Left lung (tissue), 4 donors: ENCODE measurements at regions not wholly inside any gene's neighbourhood (a gene's known extent, or its start where the extent isn't known, plus 50 kb on each side); places are given as distances from the start of the nearest gene placed in this dataset.

Source experiments
- ATAC-seq: fragments of 200-7000 bp; cut with Tn5 transposase; one replicate; pipeline ENCODE4 v1.9.1; 2020; ENCODE audit warnings: moderate library complexity
- DNase-seq, 4 donors: peaks; one replicate each; pipeline ENCODE4 v3.0.0-alpha.2; 2013 to 2020
- H3K27ac ChIP-seq, 2 donors: fragments of 200-600 bp; sonication (generic) in 1 of 2; one replicate each; pipeline versions ENCODE4 v1.5.0 to v1.8.0; 2020 to 2021
- H3K27me3 ChIP-seq, 2 donors: fragments of 200-600 bp; sonication (generic) in 1 of 2; one replicate each; pipeline versions ENCODE4 v1.5.0 to v1.8.0; 2020 to 2021
- H3K36me3 ChIP-seq, 2 donors: fragments of 200-600 bp; sonication (generic) in 1 of 2; one replicate each; pipeline versions ENCODE4 v1.5.0 to v1.8.0; 2020 to 2021
- H3K4me1 ChIP-seq, 2 donors: fragments of 200-600 bp; one replicate each; pipeline ENCODE4 v1.8.0; 2021
- H3K4me3 ChIP-seq, 2 donors: fragments of 200-600 bp; sonication (generic) in 1 of 2; one replicate each; pipeline versions ENCODE4 v1.5.0 to v1.8.0; 2020 to 2021; ENCODE audit warnings: mild to moderate bottlenecking in 1 of 2
- H3K9me3 ChIP-seq, 2 donors: fragments of 200-600 bp; sonication (generic) in 1 of 2; one replicate each; pipeline versions ENCODE4 v1.5.0 to v1.8.0; 2020 to 2021
- intact Hi-C, 2 donors: fragments of 100-400 bp; cut with DNase I; formaldehyde crosslinking; loops; one replicate each; pipeline versions ENCODE4 v1.11.2 to v1.14.2; 2022
- TF ChIP-seq, protein P1 (sequence below), 2 donors: fragments of 200-600 bp; sonication (generic) in 1 of 2; IDR thresholded peaks; one replicate each; pipeline versions ENCODE4 v1.5.0 to v1.8.0; 2021; ENCODE audit warnings: antibody characterized with exemption in 2 of 2
- donor health status: DM: no; HTN: yes; CAD: no.
- donor health status: DM: no; HTN: no; CAD: no.

DNA sequence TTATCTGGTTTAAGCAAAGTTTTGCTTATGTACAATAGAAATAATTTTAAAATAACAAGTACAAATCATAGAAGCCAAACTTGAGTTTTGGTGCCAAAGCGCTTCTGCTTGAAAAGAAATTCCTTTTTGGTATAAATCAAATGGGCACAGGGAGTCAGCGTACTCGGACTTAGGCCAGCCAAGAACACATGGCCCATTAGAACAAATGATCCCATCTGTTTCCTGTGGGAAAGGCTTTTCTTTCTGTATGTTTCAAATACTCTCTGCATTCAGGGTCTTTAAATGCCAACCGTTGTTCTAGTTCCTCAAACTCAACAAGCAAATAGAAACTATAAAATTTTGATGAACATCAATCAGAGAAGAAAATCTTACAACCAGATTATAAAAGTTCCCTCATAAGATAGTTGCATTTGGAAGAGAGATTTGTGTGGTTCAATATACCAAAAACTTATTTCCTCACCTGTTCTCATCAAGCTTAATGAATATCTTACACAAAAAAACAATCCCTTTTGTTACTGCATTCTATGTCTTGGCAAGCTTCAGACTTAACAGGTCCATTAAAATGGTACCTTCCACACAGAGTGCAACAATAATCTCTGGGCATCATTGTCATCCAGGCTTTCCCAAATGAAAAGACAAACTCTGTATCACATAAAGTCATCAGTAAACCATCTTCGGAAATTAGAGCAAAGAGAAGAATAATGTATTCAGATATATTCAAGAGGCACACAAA, 739.8 kb upstream of the API5 start:
- no peak overlapping the region for H3K27ac ChIP-seq
- no peak for ATAC-seq
- TF ChIP-seq, protein P1, sequence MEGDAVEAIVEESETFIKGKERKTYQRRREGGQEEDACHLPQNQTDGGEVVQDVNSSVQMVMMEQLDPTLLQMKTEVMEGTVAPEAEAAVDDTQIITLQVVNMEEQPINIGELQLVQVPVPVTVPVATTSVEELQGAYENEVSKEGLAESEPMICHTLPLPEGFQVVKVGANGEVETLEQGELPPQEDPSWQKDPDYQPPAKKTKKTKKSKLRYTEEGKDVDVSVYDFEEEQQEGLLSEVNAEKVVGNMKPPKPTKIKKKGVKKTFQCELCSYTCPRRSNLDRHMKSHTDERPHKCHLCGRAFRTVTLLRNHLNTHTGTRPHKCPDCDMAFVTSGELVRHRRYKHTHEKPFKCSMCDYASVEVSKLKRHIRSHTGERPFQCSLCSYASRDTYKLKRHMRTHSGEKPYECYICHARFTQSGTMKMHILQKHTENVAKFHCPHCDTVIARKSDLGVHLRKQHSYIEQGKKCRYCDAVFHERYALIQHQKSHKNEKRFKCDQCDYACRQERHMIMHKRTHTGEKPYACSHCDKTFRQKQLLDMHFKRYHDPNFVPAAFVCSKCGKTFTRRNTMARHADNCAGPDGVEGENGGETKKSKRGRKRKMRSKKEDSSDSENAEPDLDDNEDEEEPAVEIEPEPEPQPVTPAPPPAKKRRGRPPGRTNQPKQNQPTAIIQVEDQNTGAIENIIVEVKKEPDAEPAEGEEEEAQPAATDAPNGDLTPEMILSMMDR (IDR thresholded peaks at IDR 0.05), result no peak

GRCh38 chr11:42576318-42576717, 735.5 kb upstream of the API5 start:
- ATAC-seq (no peak), DNase-seq (no peak)
- Histone ChIP-seq H3K4me1 (no peaks in the 10 kb centered on the region), H3K9me3 (no peaks in the 10 kb centered on the region), H3K27me3 (no peaks in the 10 kb centered on the region), H3K36me3 (no peaks in the 10 kb centered on the region), H3K4me3 (no peak overlapping the region), H3K27ac (no peak overlapping the region)
- intact Hi-C loops, result no loop called here
- TF ChIP-seq, protein P1 (IDR thresholded peaks at IDR 0.05), result no peak

More for the DNA sequence above, 739.8 kb upstream of the API5 start:
- Histone ChIP-seq H3K9me3 (no peaks in the 10 kb centered on the region), H3K4me1 (no peaks in the 10 kb centered on the region), H3K4me3 (no peak overlapping the region), H3K27me3 (no peaks in the 10 kb centered on the region), H3K36me3 (no peaks in the 10 kb centered on the region)
- intact Hi-C loops, result no loop called here
- DNase-seq, result no peak

DNA sequence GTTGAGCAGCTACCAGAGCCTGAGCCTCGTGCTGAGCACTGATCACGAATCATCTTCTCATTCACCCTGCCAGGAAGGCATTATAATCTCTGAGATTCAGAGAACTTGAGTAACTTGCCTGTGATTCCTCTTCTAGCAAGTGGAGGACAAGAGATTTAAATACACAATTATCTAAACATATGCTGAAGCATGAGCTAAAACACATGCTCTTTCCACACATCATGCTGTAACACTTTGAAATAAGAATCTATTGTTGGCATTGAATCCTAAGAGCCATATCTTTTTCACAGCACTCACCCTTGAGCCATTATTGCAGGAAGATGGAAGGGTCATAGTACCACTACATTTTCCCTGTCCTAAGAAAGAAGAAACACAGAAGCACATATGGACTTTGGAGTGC, 722.5 kb upstream of the API5 start:
- H3K4me1 ChIP-seq, result no peaks in the 10 kb centered on the region
- ATAC-seq, result no peak
- H3K27me3 ChIP-seq, result no peaks in the 10 kb centered on the region
- H3K27ac ChIP-seq, result no peak overlapping the region
- intact Hi-C loops, result no loop called here
- TF ChIP-seq, protein P1 (IDR thresholded peaks at IDR 0.05), result no peak
- H3K4me3 ChIP-seq, result no peak overlapping the region
- no peaks in the 10 kb centered on the region for H3K9me3 ChIP-seq
- H3K36me3 ChIP-seq, result no peaks in the 10 kb centered on the region
- DNase-seq, result peak in 2 of 4 donors; percentile 18 to 53

DNA sequence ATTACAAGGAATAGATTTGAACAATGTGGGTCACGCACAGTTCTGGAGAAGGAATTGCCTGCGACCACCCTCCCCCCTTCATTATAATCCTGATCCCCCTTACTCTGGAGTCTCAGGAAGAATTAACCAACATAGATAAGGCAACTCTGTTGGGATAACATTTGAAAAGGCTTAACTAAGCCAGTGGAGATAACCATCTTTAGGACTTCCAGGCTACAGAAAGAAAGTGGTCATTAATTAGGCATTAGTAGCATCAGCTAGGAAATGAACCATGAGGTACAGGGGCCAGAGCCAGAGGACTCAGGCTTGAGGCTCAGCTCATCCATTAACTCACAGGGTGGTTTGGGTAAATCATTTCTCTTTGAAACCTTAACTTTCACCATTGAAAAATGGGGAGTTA, 720.0 kb upstream of the API5 start:
- TF ChIP-seq, protein P1 (IDR thresholded peaks at IDR 0.05), result no peak
- Histone ChIP-seq H3K4me1 (no peaks in the 10 kb centered on the region), H3K27me3 (no peaks in the 10 kb centered on the region), H3K36me3 (no peaks in the 10 kb centered on the region), H3K9me3 (no peaks in the 10 kb centered on the region), H3K27ac (no peak overlapping the region), H3K4me3 (no peak overlapping the region)
- no peak for DNase-seq
- ATAC-seq, result no peak
- intact Hi-C loops, result no loop called here

GRCh38 chr11:42593441-42593840, 718.4 kb upstream of the API5 start:
- H3K27me3 ChIP-seq, result no peaks in the 10 kb centered on the region
- no peak overlapping the region for H3K27ac ChIP-seq
- DNase-seq (no peak), ATAC-seq (no peak)
- H3K4me3 ChIP-seq, result no peak overlapping the region
- H3K36me3 ChIP-seq, result no peaks in the 10 kb centered on the region
- TF ChIP-seq, protein P1 (IDR thresholded peaks at IDR 0.05), result no peak
- intact Hi-C loops, result no loop called here
- no peaks in the 10 kb centered on the region for H3K9me3 ChIP-seq
- no peaks in the 10 kb centered on the region for H3K4me1 ChIP-seq
